Choroid plexus epithelial cell (primary cell): ENCODE measurements at regions not wholly inside any gene's neighbourhood (a gene's known extent, or its start where the extent isn't known, plus 50 kb on each side); places are given as distances from the start of the nearest gene placed in this dataset.
A peak's percentile ranks its signal among the peaks of the same experiment; 100 is the strongest.

Experiments
- DNase-seq: peaks from one replicate; pipeline ENCODE4 v3.0.0-alpha.2; 2010; ENCODE audit warnings: low read depth
- H3K4me3 ChIP-seq: 2 replicates; pipeline ENCODE4 v1.5.1; 2011; ENCODE audit warnings: low read depth, mild to moderate bottlenecking, control low read depth, low read length, moderate library complexity
- TF ChIP-seq, protein P1 (sequence below): conservative IDR thresholded peaks from 2 replicates; pipeline ENCODE4 v1.5.1; 2011; ENCODE audit warnings: low read depth, mild to moderate bottlenecking, control low read depth, inconsistent platforms, low read length, moderate library complexity

GRCh38 chr13:87859261-87859660, 188.1 kb downstream of the SLITRK5 start:
- H3K4me3 ChIP-seq = no peak overlapping the region
- no peak for DNase-seq
- TF ChIP-seq, protein P1, sequence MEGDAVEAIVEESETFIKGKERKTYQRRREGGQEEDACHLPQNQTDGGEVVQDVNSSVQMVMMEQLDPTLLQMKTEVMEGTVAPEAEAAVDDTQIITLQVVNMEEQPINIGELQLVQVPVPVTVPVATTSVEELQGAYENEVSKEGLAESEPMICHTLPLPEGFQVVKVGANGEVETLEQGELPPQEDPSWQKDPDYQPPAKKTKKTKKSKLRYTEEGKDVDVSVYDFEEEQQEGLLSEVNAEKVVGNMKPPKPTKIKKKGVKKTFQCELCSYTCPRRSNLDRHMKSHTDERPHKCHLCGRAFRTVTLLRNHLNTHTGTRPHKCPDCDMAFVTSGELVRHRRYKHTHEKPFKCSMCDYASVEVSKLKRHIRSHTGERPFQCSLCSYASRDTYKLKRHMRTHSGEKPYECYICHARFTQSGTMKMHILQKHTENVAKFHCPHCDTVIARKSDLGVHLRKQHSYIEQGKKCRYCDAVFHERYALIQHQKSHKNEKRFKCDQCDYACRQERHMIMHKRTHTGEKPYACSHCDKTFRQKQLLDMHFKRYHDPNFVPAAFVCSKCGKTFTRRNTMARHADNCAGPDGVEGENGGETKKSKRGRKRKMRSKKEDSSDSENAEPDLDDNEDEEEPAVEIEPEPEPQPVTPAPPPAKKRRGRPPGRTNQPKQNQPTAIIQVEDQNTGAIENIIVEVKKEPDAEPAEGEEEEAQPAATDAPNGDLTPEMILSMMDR = no peak

DNA sequence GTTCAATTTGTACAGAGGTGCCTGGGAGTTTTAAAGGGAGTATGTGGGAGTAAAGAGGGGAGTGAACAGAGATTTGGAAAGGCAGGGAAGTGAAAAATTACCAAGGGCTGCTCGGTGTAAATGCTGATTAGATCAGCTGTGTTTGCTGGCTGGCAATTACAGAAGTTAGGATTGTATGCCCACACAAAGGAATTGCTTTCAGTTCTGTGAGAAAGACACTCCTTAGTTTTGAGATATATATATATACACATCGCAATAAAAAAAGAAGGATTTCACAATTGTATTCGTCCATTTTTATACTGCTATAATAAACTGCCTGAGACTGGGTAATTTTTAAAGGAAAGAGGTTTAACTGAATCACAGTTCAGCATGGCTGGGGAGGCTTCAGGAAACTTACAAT, 196.3 kb downstream of the SLITRK5 start:
- no peak for DNase-seq
- H3K4me3 ChIP-seq = no peak overlapping the region
- TF ChIP-seq, protein P1 = no peak

GRCh38 chr13:87868731-87869130, 197.6 kb downstream of the SLITRK5 start:
- DNase-seq = no peak
- TF ChIP-seq, protein P1 = no peak
- no peak overlapping the region for H3K4me3 ChIP-seq

GRCh38 chr13:87872813-87873212, 201.6 kb downstream of the SLITRK5 start:
- DNase-seq = no peak
- no peak overlapping the region for H3K4me3 ChIP-seq
- TF ChIP-seq, protein P1 = no peak

GRCh38 chr13:87877477-87877876, 206.3 kb downstream of the SLITRK5 start:
- H3K4me3 ChIP-seq = no peak overlapping the region
- TF ChIP-seq, protein P1 = no peak
- no peak for DNase-seq

DNA sequence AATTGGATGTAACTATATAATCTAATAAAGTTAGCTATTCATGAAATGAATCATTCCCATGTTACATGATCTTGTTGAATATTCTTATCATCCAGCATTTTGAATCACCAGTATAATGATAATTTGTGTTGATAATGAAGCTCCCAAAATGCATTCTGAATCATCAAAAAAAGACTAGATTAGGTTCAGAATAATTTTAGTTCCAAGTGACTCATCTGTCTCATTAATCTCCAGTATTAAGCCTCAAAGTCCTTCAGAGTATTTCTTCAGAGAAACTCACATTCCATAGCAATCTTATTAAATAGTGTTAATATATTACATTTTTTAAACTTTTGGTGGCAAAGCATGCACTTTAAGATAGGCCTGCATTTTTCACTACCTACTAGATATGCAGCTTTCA, 207.5 kb downstream of the SLITRK5 start:
- H3K4me3 ChIP-seq = no peak overlapping the region
- TF ChIP-seq, protein P1 = no peak
- no peak for DNase-seq

DNA sequence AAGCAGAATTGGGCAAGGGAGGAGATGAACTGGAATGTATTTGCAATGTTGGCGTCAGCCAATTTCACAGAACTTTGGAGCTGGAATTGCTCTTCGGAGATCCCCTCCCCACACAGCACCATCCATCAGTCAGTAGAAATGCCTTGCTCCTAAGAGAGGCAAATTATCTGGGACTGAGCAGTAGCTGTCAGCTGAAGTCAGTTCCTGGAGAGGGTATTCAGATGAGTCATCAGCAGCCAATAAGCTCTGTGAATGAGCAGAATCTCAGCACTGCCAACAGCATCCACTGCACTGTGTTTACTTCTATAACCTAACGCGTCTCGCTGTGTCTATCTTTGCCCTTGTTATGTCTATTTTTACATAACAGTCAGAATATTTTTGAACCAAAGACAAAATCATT, 213.7 kb downstream of the SLITRK5 start:
- peak; percentile 2 for DNase-seq
- TF ChIP-seq, protein P1 = no peak
- H3K4me3 ChIP-seq = no peak overlapping the region
